ENCODE measurements at regions not wholly inside any gene's neighbourhood (a gene's known extent, or its start where the extent isn't known, plus 50 kb on each side); places are given as distances from the start of the nearest gene placed in this dataset.

DNA sequence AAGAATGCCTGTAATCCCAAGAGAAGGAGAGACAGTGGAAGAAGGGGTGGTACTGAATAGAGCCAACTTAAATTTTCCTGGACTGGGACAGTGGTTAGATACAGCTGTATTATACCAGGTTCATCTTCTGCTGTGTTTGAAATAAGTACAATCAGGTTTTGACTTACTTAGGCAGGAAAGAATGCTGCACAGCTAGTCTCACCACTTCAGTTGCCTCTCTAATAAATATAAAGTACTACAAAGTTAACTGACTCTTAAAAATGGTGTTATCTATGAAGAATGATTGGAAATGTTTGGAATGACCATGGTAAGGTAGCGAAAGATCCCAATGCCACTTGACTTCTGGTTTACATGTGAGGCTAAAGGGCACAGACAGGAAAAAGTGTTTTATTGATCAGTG lies 652.1 kb downstream of the NOVA1 start:
- DNase-seq (ENCODE audit: extremely low read depth in 1 of 4, low spot score in 3 of 4) (no peak), ATAC-seq (no peak), FAIRE-seq (no peak)
- Histone ChIP-seq H4K20me1 (replicated peaks; ENCODE audit: control insufficient read depth, insufficient read depth, low read length) (no peaks in the 10 kb centered on the region), H3K27me3 (ENCODE audit: control insufficient read depth in 2 of 2, insufficient read depth in 2 of 2, low read length in 2 of 2) (no peaks in the 10 kb centered on the region), H3K79me2 (ENCODE audit: control insufficient read depth, insufficient read depth, low read length) (no peaks in the 10 kb centered on the region), H3K9me3 (replicated peaks; ENCODE audit: control insufficient read depth, insufficient read depth, low read depth, low read length) (no peaks in the 10 kb centered on the region), H3K9ac (ENCODE audit: insufficient read depth in 1 of 2, low read depth in 2 of 2, low read length in 2 of 2) (no peak overlapping the region), H3K4me2 (ENCODE audit: insufficient read depth, low read length) (no peak overlapping the region), H3K36me3 (ENCODE audit: control insufficient read depth, insufficient read depth, low read length) (no peaks in the 10 kb centered on the region), H3K9me1 (ENCODE audit: control insufficient read depth, insufficient read depth, low read length) (no peaks in the 10 kb centered on the region), H3K4me1 (replicated peaks in 1 of 2; ENCODE audit: control insufficient read depth in 2 of 2, insufficient read depth in 2 of 2, low read length in 2 of 2) (no peaks in the 10 kb centered on the region), H3K27ac (ENCODE audit: extremely low read depth, low read depth, low read length) (no peak overlapping the region), H2AFZ (ENCODE audit: low read depth, low read length) (no peak overlapping the region), H3K4me3 (no peak overlapping the region)
- ChIA-PET CTCF (ENCODE audit: low intra/inter-chr PET ratio) (no interaction called here), POLR2A (no interaction called here)
- intact Hi-C loops (cut with micrococcal nuclease) (no loop called here), in situ Hi-C loops (cut with MboI) (no loop called here)
- BruUV-seq (replicated peaks): no TSS peak
- TF ChIP-seq MCM7 (IDR thresholded peaks at IDR 0.05) (no peak), GTF2E2 (tag; IDR thresholded peaks at IDR 0.05) (no peak), ZFP36 (IDR thresholded peaks at IDR 0.05; ENCODE audit: low read depth, low read length, partially characterized antibody) (no peak), EP300 (IDR thresholded peaks at IDR 0.05; ENCODE audit: low read length) (no peak), CCAR2 (IDR thresholded peaks at IDR 0.05; ENCODE audit: low read depth, low read length) (no peak), TAF15 (IDR thresholded peaks at IDR 0.05; ENCODE audit: low read depth, low read length) (no peak), ESRRB (CRISPR knock-in tag; IDR thresholded peaks at IDR 0.05; ENCODE audit: borderline replicate concordance) (no peak)
- WGBS (ENCODE audit: insufficient coverage, low coverage, missing lambda C conversion rate): 0% methylated on average over 1 of the region's 1 CpG

DNA sequence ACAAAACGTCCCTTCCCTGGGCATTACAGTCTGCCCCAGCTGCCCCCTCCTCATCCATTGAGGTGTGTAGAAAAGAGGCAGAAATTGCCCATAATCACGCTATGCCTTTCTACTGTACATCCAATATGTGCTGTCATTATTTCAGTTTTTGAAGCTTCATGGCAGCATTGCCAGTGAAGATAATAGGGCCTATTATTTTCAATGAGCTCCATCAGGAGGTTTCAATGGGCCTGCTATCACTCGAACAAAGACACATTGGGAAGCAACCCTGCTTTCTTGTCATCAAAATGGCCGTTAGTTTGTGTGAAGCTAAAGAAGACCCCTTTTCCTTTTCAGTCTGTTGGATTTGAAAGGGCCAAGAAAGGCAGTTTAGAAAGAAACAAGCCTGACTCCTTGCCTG lies 653.8 kb downstream of the NOVA1 start:
- in situ Hi-C loops (cut with MboI) (no loop called here), intact Hi-C loops (cut with micrococcal nuclease) (no loop called here)
- ChIA-PET POLR2A (no interaction called here), CTCF (ENCODE audit: low intra/inter-chr PET ratio) (no interaction called here)
- H3K4me2 ChIP-seq (ENCODE audit: insufficient read depth, low read length): no peak overlapping the region
- no peaks in the 10 kb centered on the region for H3K36me3 ChIP-seq (ENCODE audit: control insufficient read depth, insufficient read depth, low read length)
- no peak overlapping the region for H3K4me3 ChIP-seq
- no peaks in the 10 kb centered on the region for H3K79me2 ChIP-seq (ENCODE audit: control insufficient read depth, insufficient read depth, low read length)
- H2AFZ ChIP-seq (ENCODE audit: low read depth, low read length): no peak overlapping the region
- no TSS peak for BruUV-seq (replicated peaks)
- WGBS (ENCODE audit: insufficient coverage, low coverage, missing lambda C conversion rate): 0% methylated on average over 3 of the region's 4 CpGs
- ATAC-seq: no peak
- H3K4me1 ChIP-seq (replicated peaks in 1 of 2; ENCODE audit: control insufficient read depth in 2 of 2, insufficient read depth in 2 of 2, low read length in 2 of 2): no peaks in the 10 kb centered on the region
- no peak overlapping the region for H3K27ac ChIP-seq (ENCODE audit: extremely low read depth, low read depth, low read length)
- FAIRE-seq: no peak
- H4K20me1 ChIP-seq (replicated peaks; ENCODE audit: control insufficient read depth, insufficient read depth, low read length): no peaks in the 10 kb centered on the region
- no peaks in the 10 kb centered on the region for H3K9me1 ChIP-seq (ENCODE audit: control insufficient read depth, insufficient read depth, low read length)
- DNase-seq (ENCODE audit: extremely low read depth in 1 of 4, low spot score in 3 of 4): no peak
- no peak overlapping the region for H3K9ac ChIP-seq (ENCODE audit: insufficient read depth in 1 of 2, low read depth in 2 of 2, low read length in 2 of 2)
- H3K9me3 ChIP-seq (replicated peaks; ENCODE audit: control insufficient read depth, insufficient read depth, low read depth, low read length): no peaks in the 10 kb centered on the region
- no peaks in the 10 kb centered on the region for H3K27me3 ChIP-seq (ENCODE audit: control insufficient read depth in 2 of 2, insufficient read depth in 2 of 2, low read length in 2 of 2)
- no peak for TF ChIP-seq MYC (IDR thresholded peaks at IDR 0.05; ENCODE audit: low read depth, low read length)
- TF ChIP-seq MYC (CRISPR knock-in tag; IDR thresholded peaks at IDR 0.05; ENCODE audit: borderline replicate concordance, low read depth): no peak
- no peak for TF ChIP-seq MAFF (IDR thresholded peaks at IDR 0.05; ENCODE audit: low read length)
- TF ChIP-seq NUFIP1 (IDR thresholded peaks at IDR 0.05; ENCODE audit: partially characterized antibody): no peak
- TF ChIP-seq, protein P1, sequence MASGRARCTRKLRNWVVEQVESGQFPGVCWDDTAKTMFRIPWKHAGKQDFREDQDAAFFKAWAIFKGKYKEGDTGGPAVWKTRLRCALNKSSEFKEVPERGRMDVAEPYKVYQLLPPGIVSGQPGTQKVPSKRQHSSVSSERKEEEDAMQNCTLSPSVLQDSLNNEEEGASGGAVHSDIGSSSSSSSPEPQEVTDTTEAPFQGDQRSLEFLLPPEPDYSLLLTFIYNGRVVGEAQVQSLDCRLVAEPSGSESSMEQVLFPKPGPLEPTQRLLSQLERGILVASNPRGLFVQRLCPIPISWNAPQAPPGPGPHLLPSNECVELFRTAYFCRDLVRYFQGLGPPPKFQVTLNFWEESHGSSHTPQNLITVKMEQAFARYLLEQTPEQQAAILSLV (tag; IDR thresholded peaks at IDR 0.05): no peak
- TF ChIP-seq, protein P2, sequence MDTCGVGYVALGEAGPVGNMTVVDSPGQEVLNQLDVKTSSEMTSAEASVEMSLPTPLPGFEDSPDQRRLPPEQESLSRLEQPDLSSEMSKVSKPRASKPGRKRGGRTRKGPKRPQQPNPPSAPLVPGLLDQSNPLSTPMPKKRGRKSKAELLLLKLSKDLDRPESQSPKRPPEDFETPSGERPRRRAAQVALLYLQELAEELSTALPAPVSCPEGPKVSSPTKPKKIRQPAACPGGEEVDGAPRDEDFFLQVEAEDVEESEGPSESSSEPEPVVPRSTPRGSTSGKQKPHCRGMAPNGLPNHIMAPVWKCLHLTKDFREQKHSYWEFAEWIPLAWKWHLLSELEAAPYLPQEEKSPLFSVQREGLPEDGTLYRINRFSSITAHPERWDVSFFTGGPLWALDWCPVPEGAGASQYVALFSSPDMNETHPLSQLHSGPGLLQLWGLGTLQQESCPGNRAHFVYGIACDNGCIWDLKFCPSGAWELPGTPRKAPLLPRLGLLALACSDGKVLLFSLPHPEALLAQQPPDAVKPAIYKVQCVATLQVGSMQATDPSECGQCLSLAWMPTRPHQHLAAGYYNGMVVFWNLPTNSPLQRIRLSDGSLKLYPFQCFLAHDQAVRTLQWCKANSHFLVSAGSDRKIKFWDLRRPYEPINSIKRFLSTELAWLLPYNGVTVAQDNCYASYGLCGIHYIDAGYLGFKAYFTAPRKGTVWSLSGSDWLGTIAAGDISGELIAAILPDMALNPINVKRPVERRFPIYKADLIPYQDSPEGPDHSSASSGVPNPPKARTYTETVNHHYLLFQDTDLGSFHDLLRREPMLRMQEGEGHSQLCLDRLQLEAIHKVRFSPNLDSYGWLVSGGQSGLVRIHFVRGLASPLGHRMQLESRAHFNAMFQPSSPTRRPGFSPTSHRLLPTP (IDR thresholded peaks at IDR 0.05; ENCODE audit: borderline replicate concordance, extremely low read depth, insufficient read length): no peak

All from K562 (cell line).